Uterus (tissue), 2 donors: ENCODE measurements at regions not wholly inside any gene's neighbourhood (a gene's known extent, or its start where the extent isn't known, plus 50 kb on each side); places are given as distances from the start of the nearest gene placed in this dataset.

Source experiments
- CTCF ChIP-seq, 4 experiments: fragments of 200-600 bp in 2 of 4; fragments of 450-650 bp in 2 of 4; sonication (generic) in 2 of 4; IDR thresholded peaks; one replicate each; pipeline ENCODE4 v1.5.1; 2016 to 2019; ENCODE audit warnings: antibody characterized with exemption in 4 of 4, mild to moderate bottlenecking in 2 of 4, moderate library complexity in 1 of 4
- POLR2A ChIP-seq, 2 donors: fragments of 450-650 bp; IDR thresholded peaks; one replicate each; pipeline ENCODE4 v1.6.1; 2016; ENCODE audit warnings: antibody characterized with exemption in 2 of 2, mild to moderate bottlenecking in 1 of 2, moderate library complexity in 1 of 2

- TF ChIP-seq CTCF (IDR thresholded peaks at IDR 0.05) (no peak), POLR2A (IDR thresholded peaks at IDR 0.05) (no peak)
These were observed 156.1 kb upstream of the CYRIA start for GRCh38 chr2:16821692-16822091.
